Endothelial cell of umbilical vein (primary cell): ENCODE measurements at regions not wholly inside any gene's neighbourhood (a gene's known extent, or its start where the extent isn't known, plus 50 kb on each side); places are given as distances from the start of the nearest gene placed in this dataset.

Source experiments
- BruUV-seq: library from RNA; stranded (reverse); fragments of 400-500 nt; replicated peaks from 2 replicates; lab custom pipeline; 2021; lab: Mats Ljungman, UMichigan
- CTCF ChIA-PET: fragments of 300-600, 350-600 bp; sonication (Branson Sonifier 250); formaldehyde crosslinking; loops from one replicate; lab custom pipeline; 2021; ENCODE audit warnings: antibody characterized with exemption, inconsistent platforms; lab: Charles Lee
- POLR2A ChIA-PET: fragments of 300-600, 350-600 bp; sonication (Branson Sonifier 250); formaldehyde crosslinking; loops from one replicate; lab custom pipeline; 2021; ENCODE audit warnings: antibody characterized with exemption, inconsistent platforms; lab: Charles Lee
- DNase-seq: peaks from one replicate; pipeline ENCODE4 v3.0.0-alpha.2; 2011; ENCODE audit warnings: low read depth, low spot score
- FAIRE-seq: peaks from 2 replicates; lab custom pipeline; 2011; peaks lifted over from hg19 to GRCh38; lab: Jason Lieb, UNC
- H2AFZ ChIP-seq: 2 replicates; pipeline ENCODE4 v1.6.0; 2012; ENCODE audit warnings: low read depth, low read length, control low read depth, inconsistent platforms
- H3K27ac ChIP-seq: 2 replicates; pipeline ENCODE4 v1.5.1; 2011; ENCODE audit warnings: low read depth, mild to moderate bottlenecking, control low read depth, low read length, moderate library complexity; ENCODE audit not compliant: insufficient read depth
- H3K27me3 ChIP-seq, 2 experiments: 2 replicates each; pipeline versions ENCODE4 v1.6.0 to v1.6.1; 2011; ENCODE audit warnings: low read length in 2 of 2, mixed read lengths in 1 of 2; ENCODE audit not compliant: control insufficient read depth in 2 of 2, insufficient read depth in 2 of 2
- H3K36me3 ChIP-seq, 2 experiments: 2 replicates in 1 of 2; 3 replicates in 1 of 2; pipeline ENCODE4 v1.5.1; 2011; ENCODE audit warnings: low read length in 2 of 2, mild to moderate bottlenecking in 1 of 2, moderate library complexity in 1 of 2; ENCODE audit not compliant: control insufficient read depth in 2 of 2, insufficient read depth in 2 of 2; ENCODE audit errors: extremely low read depth in 1 of 2
- H3K4me1 ChIP-seq: 3 replicates; pipeline ENCODE4 v1.5.1; 2011; ENCODE audit warnings: mild to moderate bottlenecking, low read length; ENCODE audit not compliant: control insufficient read depth, insufficient read depth; ENCODE audit errors: extremely low read depth
- H3K4me2 ChIP-seq: 2 replicates; pipeline ENCODE4 v1.6.1; 2011; ENCODE audit warnings: low read length, control low read depth, mixed read lengths; ENCODE audit not compliant: insufficient read depth
- H3K4me3 ChIP-seq, 3 experiments: fragments of 200-600 bp in 1 of 3; sonication (generic), shearing (Covaris generic) in 1 of 3; replicated peaks in 1 of 3; 2 replicates each; pipeline ENCODE4 v1.5.1; 2011 to 2016; ENCODE audit warnings: control low read depth in 3 of 3, low read length in 3 of 3, mild to moderate bottlenecking in 2 of 3, inconsistent platforms in 1 of 3, low read depth in 1 of 3, moderate library complexity in 1 of 3; ENCODE audit not compliant: insufficient read depth in 1 of 3
- H3K79me2 ChIP-seq: 2 replicates; pipeline ENCODE4 v1.6.0; 2012; ENCODE audit warnings: low read length, inconsistent platforms; ENCODE audit not compliant: control insufficient read depth, insufficient read depth
- H3K9ac ChIP-seq: replicated peaks from 2 replicates; pipeline ENCODE3; 2011; ENCODE audit warnings: low read length, control low read depth; ENCODE audit not compliant: insufficient read depth; ENCODE audit errors: extremely low read depth
- H3K9me1 ChIP-seq: replicated peaks from 3 replicates; pipeline ENCODE4 v1.6.0; 2011; ENCODE audit warnings: mild to moderate bottlenecking, low read length; ENCODE audit not compliant: control insufficient read depth, insufficient read depth; ENCODE audit errors: extremely low read depth
- H3K9me3 ChIP-seq: replicated peaks from 2 replicates; pipeline ENCODE4 v1.5.1; 2012; ENCODE audit warnings: low read length, inconsistent platforms; ENCODE audit not compliant: control insufficient read depth, insufficient read depth
- H4K20me1 ChIP-seq: replicated peaks from 2 replicates; pipeline ENCODE3; 2011; ENCODE audit warnings: mild to moderate bottlenecking, low read length; ENCODE audit not compliant: control insufficient read depth, insufficient read depth; ENCODE audit errors: extremely low read depth
- CTCF ChIP-seq, 2 donors: IDR thresholded peaks; 1 replicate in 1 of 2; 2 replicates in 1 of 2; pipeline ENCODE4 v1.5.1; 2011; ENCODE audit warnings: low read length in 2 of 2, mild to moderate bottlenecking in 2 of 2, moderate library complexity in 2 of 2, control low read depth in 1 of 2, inconsistent platforms in 1 of 2, low read depth in 1 of 2; ENCODE audit not compliant: insufficient read depth in 1 of 2; ENCODE audit errors: extremely low read depth in 1 of 2
- EZH2 ChIP-seq: IDR thresholded peaks from 2 replicates; pipeline ENCODE4 v1.6.1; 2012; ENCODE audit warnings: borderline replicate concordance, low read depth, mild to moderate bottlenecking, moderate library complexity, low read length, inconsistent platforms; ENCODE audit not compliant: severe bottlenecking
- FOS ChIP-seq: IDR thresholded peaks from 2 replicates; pipeline ENCODE4 v1.6.1; 2011; ENCODE audit warnings: mild to moderate bottlenecking, low read length, moderate library complexity, borderline replicate concordance; ENCODE audit not compliant: insufficient read depth
- GATA2 ChIP-seq: IDR thresholded peaks from 2 replicates; pipeline ENCODE4 v1.7.0; 2011; ENCODE audit warnings: low read depth, mild to moderate bottlenecking, moderate library complexity, mixed read lengths, low read length; ENCODE audit not compliant: insufficient read length, insufficient read depth
- JUN ChIP-seq: IDR thresholded peaks from 2 replicates; pipeline ENCODE4 v1.6.1; 2011; ENCODE audit warnings: borderline replicate concordance, low read depth; ENCODE audit not compliant: insufficient read length, insufficient read depth
- MAX ChIP-seq: IDR thresholded peaks from 2 replicates; pipeline ENCODE4 v1.6.1; 2011; ENCODE audit not compliant: insufficient read depth, insufficient read length
- MYC ChIP-seq: IDR thresholded peaks from one replicate; pipeline ENCODE4 v1.6.1; 2011; ENCODE audit warnings: mild to moderate bottlenecking, low read depth, low read length
- POLR2A ChIP-seq: IDR thresholded peaks from 2 replicates; pipeline ENCODE4 v1.6.1; 2012; ENCODE audit warnings: low read depth, mild to moderate bottlenecking, control low read depth, low read length
- POLR2AphosphoS5 ChIP-seq: IDR thresholded peaks from 2 replicates; pipeline ENCODE4 v1.6.1; 2012; ENCODE audit warnings: low read depth, mild to moderate bottlenecking, control low read depth, low read length, moderate library complexity; ENCODE audit not compliant: insufficient read depth
- dilution Hi-C: fragments of 300-500 bp; cut with MboI; formaldehyde crosslinking; loops from one replicate; pipeline ENCODE4 v1.15.0; 2019; ENCODE audit warnings: low sequenced_read_pairs; ENCODE audit not compliant: extremely low pct_ligation_motif_present
- intact Hi-C: fragments of 100-400 bp; cut with micrococcal nuclease; formaldehyde crosslinking; loops from one replicate; pipeline ENCODE4 v1.10.0; 2022

- no peak overlapping the region for H3K4me3 ChIP-seq
- no peaks in the 10 kb centered on the region for H4K20me1 ChIP-seq
- H3K4me1 ChIP-seq, result no peaks in the 10 kb centered on the region
- dilution Hi-C loops, result no loop called here
- H3K36me3 ChIP-seq, result no peaks in the 10 kb centered on the region
- no peaks in the 10 kb centered on the region for H3K9me1 ChIP-seq
- peaks cover 0 to 8% of the 10 kb centered on the region in 2 experiments for H3K27me3 ChIP-seq
- no peak overlapping the region for H3K4me2 ChIP-seq
- H3K27ac ChIP-seq, result no peak overlapping the region
- ChIA-PET CTCF (interaction anchor here (1.3 kb wide), 1 partner anchor 13 kb away, joined by 4 read pairs; no protein-coding TSS in a partner anchor), POLR2A (no interaction called here)
- no TSS peak for BruUV-seq
- no peak for TF ChIP-seq MYC
- no peak for TF ChIP-seq FOS
- TF ChIP-seq POLR2A, result no peak
- TF ChIP-seq GATA2, result no peak
- TF ChIP-seq MAX, result no peak
- no peak for TF ChIP-seq JUN
- TF ChIP-seq POLR2AphosphoS5, result no peak
- no peak for TF ChIP-seq EZH2
- no peak for TF ChIP-seq CTCF (IDR thresholded peaks at IDR 0.05; ENCODE audit: extremely low read depth in 1 of 2, insufficient read depth in 1 of 2, low read depth in 1 of 2, low read length in 2 of 2)
- intact Hi-C loops, result no loop called here
- H3K9ac ChIP-seq, result no peak overlapping the region
- no peaks in the 10 kb centered on the region for H3K9me3 ChIP-seq
- no peaks in the 10 kb centered on the region for H3K79me2 ChIP-seq
- no peak for FAIRE-seq
- no peak overlapping the region for H2AFZ ChIP-seq
- DNase-seq, result no peak
Observed at GRCh38 chr15:85276921-85277320, 103.5 kb upstream of the AKAP13 start.
